ENCODE measurements at regions not wholly inside any gene's neighbourhood (a gene's known extent, or its start where the extent isn't known, plus 50 kb on each side); places are given as distances from the start of the nearest gene placed in this dataset.

- no peak for DNase-seq (ENCODE audit: low read depth)
Observed at GRCh38 chr10:128967980-128968756, 498.9 kb upstream of the MGMT start.

DNA sequence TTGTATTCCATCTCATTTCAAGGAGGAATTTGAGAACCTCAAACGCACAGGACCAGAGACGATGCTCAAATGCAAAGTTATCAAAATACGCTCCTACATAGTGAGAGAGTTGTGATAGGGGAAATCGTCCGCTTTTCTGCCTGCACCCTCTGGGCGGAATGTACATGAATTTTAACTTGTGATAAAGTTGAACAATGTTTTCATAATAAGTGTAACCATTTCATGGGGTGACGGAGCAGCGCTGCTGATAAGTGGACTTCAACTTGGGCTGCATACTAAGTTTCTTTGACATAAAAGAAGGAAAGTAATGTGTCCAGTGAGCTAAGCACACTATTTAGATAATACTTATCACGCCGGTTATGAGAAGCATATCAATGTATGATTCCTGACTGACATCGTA lies 497.5 kb upstream of the MGMT start:
- no peak for DNase-seq (ENCODE audit: low read depth)

DNA sequence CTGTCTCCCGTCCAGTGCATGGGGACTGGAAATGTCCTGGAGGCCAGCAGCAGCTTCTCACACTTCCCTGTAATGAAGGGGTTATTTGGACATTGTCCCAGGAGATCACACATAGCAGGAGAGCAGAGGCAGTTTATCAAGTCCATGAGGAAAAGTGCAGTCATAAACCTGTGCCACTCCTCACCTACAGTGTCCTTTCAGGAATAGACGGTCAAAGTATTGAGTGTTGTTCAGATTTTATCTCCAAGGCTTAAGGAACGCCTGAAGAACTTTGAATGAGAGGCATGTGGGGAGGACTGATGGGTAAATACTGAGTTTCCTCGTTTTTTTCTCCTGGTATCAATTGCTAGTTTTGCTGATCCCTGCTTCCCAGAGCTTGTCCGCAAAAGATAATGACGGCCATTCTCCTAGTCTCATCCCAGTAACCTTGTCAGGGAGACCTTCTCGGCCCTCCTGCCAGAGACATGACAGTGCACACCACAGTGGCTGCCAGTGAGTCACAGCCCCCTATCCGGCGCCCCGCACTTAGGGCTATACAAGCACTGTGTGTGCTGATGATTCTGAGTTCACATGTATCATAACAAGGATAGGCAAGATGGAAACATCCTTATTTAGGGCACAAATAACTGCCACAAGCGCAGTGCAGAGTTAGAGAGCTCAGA lies 495.5 kb upstream of the MGMT start:
- no peak for DNase-seq (ENCODE audit: low read depth)

- DNase-seq (ENCODE audit: low read depth): no peak
Observed at GRCh38 chr10:128972036-128972405, 495.0 kb upstream of the MGMT start.

GRCh38 chr10:128973221-128973620 lies 493.8 kb upstream of the MGMT start:
- no peak for DNase-seq (ENCODE audit: low read depth)

DNA sequence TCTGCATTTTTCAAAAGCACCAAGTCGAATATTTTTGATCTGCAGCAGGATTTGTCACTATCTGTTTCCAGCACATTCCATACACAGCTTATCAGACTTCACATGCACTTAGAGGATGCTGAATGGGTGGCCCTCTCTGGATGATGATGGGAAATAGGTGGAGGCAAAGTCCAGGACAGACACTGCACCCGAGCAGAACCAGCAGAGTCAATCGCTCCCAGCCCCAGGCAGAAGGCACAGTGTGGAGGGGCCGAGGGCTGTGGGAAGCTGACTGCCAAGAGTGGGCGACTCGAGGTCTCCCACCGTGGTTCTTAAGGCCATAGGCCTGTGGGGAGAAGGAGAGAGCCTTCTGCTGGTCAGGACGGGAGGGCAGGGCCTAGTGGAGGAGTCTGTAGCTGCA lies 490.2 kb upstream of the MGMT start:
- no peak for DNase-seq (ENCODE audit: low read depth)

- DNase-seq (ENCODE audit: low read depth): no peak
Observed at GRCh38 chr10:128978211-128978610, 488.8 kb upstream of the MGMT start.

DNA sequence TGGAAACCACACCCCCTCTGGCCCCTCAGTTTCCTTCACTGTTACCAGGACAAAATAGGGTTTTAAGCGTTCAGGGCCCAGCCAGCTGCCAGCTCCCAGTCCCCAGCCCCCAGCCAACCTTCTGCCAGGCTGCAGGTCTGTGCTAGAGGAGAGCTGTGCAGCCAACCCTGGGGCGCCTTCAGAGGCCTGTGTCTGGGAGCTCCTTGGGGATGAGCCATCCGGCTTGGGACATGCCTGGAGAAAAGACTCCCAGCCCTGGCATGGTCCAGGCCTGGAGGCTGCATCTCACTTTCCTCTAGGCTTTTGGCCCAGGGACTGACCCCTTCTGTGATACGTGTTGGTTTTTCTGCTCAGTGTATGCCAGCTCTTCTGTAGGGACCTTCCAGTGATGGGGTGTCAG lies 487.6 kb upstream of the MGMT start:
- DNase-seq (ENCODE audit: low read depth): no peak

DNA sequence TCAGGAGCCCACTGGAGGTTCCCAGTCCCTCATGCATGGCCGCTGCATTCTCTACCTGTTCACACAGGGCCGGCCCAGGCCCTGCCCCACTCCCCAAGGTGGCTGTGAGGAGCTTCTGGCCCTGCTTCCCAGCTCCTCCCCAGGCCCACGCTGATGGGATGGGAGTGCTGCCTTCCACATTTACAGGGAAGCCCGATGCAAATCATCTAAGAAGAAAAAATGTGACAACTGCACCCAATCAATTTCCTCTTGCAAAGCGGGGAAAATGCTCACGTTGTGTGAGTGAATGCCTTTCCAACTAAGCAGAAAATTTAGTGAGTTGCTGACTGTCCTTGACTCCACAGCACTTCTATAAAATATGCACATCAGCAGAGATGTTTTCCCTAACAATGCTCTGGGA lies 485.8 kb upstream of the MGMT start:
- DNase-seq (ENCODE audit: low read depth): no peak

DNA sequence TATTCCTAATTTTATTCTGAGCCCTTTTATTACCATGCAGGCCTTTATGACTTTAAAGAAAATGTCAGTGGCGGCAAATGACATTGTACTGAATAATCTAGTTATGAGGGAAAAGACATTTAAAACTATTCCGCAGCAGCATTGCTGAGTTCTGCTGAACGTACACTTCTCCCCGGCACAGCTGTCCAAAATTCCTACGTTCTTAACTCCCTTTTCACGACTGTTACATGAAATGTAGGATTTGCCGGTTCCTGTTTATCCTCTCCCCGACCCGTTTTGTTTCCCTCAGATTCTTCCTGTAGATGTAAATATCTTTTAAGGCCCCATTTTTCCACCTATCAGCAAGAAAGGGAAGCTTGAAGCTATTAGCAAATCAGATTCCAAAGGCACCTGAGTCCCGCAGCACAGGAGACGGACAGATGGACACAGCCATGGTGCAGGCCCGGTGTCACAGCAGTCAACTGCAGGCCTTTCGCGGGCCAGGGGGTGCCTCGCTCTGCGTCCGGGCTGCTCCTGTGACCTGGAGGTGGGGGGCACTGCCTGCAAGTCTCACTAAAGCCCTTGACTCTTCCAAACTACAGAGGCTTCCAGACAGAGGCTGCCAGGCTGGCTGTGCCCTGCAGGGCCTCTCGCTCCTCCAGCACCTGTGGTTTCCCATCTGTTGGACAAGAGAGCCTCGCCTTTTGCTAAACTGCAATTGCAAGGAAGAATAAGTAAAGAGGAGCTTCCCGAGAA lies 485.0 kb upstream of the MGMT start:
- DNase-seq (ENCODE audit: low read depth): no peak

- no peak for DNase-seq (ENCODE audit: low read depth)
Observed at GRCh38 chr10:128982616-128982915, 484.5 kb upstream of the MGMT start.

DNA sequence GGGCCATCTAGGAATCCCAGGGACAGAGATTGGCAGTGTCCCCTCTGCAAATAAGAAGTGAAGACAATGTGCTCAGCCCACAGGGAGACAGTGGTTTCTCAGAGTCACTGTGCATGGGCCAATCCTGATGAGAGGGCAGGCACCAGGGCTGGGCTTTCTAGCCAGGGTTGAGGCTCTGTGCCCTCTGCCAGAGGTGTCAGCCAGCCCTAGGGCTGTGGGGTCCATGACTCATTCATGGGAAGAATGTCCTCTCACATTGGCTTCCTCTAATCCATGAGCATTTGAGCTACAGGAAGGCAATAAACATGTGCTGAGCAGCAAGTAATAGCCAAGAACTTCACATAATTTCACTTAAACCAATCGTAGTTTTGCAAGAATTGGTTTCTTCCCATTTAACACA lies 482.0 kb upstream of the MGMT start:
- no peak for DNase-seq (ENCODE audit: low read depth)

DNA sequence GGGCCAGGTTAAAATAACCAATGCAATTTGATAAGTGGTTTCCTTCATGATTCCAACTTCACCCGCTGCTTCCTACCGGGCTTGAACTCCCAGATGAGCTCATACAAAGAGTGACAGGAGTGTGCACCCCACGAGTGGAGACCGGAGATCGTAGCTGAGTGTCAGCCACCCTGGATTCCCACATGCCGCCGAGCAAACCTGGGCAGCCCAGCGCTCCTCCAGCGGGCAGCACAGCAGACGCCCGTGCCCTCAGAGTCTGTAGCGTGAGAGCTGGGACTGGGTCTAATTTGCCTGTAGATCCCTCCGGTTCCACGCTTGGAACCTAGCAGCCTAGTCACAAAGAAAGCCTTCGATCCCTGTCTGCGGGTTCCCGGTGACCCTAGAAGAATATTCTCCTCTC lies 476.1 kb upstream of the MGMT start:
- DNase-seq (ENCODE audit: low read depth): no peak

DNA sequence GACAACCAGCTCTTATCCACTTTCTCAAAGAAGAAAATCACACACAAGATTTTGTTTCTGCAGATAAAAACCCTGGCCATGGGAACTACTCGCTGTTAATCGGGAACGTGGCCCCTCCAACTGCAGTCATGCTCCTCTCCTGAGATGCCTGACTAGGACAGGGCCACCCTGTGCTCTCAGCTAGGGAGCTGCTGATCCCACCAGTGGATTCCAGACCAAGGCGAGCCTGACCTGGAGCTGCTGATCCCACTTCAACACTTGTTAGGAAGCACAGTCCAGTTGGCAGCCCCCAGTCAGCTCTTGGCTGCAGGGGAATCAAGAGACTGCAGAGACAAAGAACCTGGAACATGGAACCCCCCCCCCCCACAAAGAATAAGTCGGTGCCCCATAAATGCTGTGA lies 474.3 kb upstream of the MGMT start:
- no peak for DNase-seq (ENCODE audit: low read depth)

DNA sequence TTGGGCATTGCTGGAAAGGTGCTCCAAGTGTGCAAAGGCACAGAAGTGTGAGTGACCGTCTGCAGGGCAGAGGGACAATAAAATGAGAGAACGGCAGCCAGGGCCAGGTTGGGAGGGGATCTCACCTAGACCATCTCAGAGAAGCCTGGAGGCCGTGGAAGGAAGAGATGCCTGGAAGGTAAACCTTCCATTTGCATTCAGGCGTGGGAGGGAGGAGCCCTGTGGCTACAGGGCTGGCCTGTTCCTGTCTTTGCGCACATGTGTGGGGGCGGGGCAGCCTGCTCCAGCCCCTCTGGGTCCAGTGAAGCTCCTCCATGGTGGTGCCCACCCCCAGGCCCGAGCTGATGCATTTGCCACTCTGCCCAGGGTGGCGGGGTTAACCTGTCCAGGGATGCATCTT lies 473.6 kb upstream of the MGMT start:
- DNase-seq (ENCODE audit: low read depth): no peak

- DNase-seq (ENCODE audit: low read depth): no peak
Observed at GRCh38 chr10:128993911-128994538, 473.0 kb upstream of the MGMT start.

GRCh38 chr10:128994598-128995143 lies 472.4 kb upstream of the MGMT start:
- DNase-seq (ENCODE audit: low read depth): no peak

DNA sequence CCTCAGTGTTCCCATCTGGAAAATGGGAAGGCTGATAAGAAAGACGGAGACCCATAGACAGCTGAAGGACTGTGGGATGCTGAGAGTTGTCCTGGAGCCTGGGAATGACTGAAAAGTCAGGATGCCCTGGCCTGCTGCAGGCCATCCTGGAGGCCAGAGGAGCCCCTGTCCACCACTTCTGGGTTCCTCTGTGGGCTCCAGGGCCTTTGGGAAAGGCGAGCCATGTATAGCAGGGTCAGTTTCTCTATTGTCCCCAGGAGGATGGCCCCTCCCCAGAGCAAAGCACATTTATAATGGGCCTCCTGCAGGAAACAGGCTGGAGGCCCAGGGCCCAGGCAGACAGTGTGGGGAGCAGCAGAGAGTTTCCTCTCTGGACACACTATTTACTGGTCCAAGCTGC lies 471.4 kb upstream of the MGMT start:
- DNase-seq (ENCODE audit: low read depth): no peak

- no peak for DNase-seq (ENCODE audit: low read depth)
Observed at GRCh38 chr10:128996092-128996491, 470.9 kb upstream of the MGMT start.

DNA sequence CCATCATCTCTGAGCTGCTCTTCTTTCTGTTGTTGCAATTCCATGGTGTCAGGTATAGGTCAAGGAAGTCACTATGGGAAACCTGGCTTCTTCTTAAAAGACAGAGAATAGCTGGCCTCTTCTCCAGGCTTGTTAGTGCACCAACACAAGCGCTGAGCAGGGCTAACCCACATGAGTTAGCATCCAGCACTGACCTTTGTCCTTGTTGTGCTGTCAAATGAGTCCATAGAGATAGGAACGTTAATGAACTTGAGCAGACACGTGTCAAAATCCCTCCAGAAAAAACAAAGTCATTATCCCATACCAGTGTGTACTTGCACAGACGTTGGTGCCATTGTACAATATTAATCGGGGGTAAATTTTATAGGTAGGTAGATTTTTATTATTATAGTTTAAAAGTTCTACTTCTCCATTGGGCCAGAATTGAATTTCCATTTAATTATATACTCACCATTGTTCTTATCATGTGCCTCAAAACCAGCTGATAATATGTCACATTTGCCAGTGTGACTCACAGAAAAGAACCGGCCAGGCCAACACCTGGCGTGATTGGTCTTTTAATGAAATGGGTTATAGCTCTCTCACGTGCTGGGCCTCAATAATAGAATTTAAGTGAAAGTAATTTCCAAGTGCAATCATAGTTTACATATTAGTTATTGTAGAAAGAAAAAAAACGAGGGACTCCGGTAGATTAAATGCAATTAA lies 468.8 kb upstream of the MGMT start:
- DNase-seq (ENCODE audit: low read depth): no peak

- DNase-seq (ENCODE audit: low read depth): no peak
Observed at GRCh38 chr10:129004398-129004797, 462.6 kb upstream of the MGMT start.

GRCh38 chr10:129005080-129005479 lies 462.0 kb upstream of the MGMT start:
- DNase-seq (ENCODE audit: low read depth): no peak
